DMS153 treated with DMSO at 0.1 percent for 48 hours (cell line): ENCODE measurements at regions not wholly inside any gene's neighbourhood (a gene's known extent, or its start where the extent isn't known, plus 50 kb on each side); places are given as distances from the start of the nearest gene placed in this dataset.
"Not testable (repeated sequence)": the region's sequence is repeated elsewhere in the genome, so short reads cannot be mapped to it uniquely, and the experiment has no call there.

ENCODE experiments used
- DNase-seq: peaks from one replicate; lab custom pipeline; 2025; ENCODE audit not compliant: unreplicated experiment; lab: John Stamatoyannopoulos, UW

DNA sequence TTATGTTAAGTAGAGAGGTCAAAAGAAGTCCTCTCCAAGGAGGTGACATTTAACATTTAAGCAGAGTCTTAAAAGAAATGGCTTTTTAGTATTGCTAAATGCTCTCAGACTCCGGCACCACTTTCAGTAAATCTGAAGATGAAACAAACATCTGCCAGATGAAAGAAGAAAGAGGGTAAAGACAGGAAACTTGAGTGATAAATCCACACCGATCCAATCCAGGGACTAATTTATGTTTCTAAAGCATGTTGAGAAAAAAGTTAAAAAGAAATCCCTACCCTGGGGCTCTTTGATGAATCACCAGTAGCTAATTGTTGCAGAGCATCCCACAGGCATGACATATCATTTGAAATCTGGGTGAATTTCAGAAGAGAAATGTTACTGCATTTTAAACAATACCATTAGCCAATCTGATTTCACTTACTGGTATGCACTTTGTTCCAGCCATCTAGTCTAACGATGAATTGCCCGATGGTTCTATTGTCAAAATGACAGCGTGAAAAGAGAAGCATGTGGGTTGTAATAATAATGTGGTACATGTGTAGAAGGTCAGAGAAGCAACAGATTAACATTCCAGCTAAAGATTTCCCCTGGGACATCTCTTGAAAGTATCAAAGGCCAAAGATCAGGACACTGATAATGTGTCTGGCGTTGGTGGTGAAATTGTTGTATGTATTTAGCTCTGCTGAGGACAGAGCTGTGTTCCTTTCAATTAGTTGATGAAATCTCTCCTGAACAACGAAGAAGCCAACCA, 485.7 kb downstream of the CSNK1G3 start:
- DNase-seq, result no peak

DNA sequence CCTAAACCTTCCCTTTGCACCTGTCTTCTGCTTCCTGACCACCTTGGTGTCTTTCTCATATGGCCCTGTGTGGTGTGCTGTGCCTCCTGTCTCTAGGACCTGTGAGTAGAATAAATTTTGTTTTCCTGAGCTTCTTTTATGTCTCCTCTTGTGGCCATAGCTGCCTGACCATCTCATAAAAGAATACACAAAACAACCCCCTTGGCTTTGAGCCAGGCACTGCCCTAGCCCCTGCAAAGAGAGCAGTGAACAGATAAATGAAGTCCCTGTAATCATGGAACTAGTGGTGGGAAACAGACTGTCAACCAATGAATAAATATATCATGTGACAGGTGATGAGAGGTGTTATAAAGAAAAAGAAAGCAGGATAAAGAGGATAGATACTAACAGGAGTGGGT, 485.1 kb downstream of the CSNK1G3 start:
- no peak for DNase-seq

DNA sequence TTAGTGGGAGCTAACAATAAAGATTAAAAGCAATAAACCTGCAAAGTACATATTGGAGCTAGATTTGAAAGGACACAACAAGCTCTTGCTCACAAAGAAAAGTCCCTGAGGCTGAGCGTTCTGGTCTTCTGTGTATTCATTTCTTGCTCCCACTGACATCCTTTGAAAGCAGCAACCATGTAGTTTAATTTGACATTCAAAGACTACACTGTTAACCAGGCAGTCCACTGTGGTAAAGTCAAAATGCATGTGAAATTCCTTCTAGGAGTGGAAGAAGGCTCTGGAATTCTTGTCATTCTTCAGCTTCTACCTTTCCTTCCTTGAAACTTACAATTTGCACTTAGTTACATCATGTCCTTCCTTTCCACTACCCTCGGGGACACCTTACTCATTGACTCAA, 480.7 kb downstream of the CSNK1G3 start:
- DNase-seq, result no peak

DNA sequence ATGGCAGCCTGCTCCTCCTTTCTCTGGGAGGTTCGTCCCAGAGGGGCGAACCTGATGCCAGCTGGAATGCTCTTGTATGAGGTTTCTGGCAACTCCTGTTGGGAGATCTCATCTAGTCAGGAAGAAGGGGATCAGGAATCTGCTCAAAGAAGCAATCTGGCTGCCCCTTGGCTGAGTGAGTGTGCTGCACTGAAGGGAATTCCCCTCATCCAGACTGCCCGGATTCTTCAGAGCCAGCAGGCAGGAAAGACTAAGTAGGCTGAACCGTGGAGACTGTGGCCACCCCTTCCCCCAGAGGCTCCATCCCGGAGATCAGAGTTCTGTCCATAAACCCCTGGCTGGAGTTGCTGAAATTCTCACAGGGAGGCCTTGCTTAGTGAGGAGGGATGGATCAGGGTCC, 476.0 kb downstream of the CSNK1G3 start:
- no peak for DNase-seq

DNA sequence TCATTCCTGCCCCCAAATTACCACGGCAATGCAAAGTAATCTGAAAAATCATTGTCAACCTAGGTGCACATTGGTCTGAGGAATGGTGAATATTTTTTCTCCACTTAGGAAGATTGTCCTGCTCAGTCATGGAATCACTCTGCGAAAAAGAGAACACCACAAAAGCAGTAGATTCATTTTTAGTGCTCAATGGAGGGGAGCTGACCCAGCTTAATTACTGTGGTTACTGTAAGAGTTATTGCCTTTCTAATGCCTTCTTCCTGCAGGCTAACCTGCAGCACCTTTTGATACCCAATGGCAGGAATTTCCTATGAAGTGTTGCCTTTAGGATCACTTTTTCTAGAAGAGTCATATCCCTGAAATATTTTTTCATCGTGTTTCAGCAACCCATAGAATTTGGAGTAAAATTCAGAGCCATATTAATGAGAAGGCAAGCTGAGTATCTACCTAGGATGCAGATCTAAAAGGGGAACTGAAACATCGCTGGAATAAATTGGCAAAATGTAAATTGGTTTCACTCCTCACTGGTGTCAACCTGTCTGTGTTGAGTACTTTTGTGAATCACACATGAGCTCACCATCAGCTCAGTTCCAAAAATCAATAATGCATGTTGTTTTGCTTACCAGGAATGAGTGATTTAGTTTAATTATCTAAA, 464.5 kb downstream of the CSNK1G3 start:
- DNase-seq, result no peak

DNA sequence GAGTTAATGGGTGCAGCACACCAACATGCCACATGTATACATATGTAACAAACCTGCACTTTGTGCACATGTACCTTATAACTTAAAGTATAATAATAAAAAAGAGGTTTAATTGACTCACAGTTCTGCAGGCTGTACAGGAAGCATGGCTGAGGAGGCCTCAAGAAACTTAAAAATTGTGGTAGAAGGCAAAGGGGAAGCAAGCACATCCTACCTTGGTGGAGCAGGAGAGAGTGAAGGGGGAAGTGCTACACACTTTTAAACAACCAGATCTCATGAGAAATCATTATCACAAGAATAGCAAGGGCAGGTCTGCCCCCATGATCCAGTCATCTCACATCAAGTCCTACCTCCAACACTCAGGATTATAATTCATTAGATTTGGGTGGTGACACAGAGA, 463.5 kb downstream of the CSNK1G3 start:
- not testable (repeated sequence) for DNase-seq

DNA sequence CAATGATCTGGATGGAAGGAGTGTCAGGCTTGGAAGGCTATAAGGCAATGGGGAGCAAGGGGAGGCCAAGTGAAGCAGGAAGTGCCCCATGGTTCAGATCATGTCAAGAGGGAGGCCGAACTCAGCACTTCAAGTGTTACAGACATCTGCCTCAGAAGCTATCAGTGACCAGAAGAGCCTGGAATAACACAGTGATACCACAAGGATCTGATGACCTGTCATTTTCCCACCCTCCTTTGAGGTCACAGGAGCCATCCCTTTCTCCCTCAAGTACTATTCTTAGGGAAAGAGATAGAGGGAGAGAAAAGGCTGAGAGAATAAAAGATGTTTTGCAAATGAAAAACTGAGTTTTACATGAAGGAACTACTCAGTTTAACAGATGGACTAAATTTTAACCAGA, 454.8 kb downstream of the CSNK1G3 start:
- no peak for DNase-seq

DNA sequence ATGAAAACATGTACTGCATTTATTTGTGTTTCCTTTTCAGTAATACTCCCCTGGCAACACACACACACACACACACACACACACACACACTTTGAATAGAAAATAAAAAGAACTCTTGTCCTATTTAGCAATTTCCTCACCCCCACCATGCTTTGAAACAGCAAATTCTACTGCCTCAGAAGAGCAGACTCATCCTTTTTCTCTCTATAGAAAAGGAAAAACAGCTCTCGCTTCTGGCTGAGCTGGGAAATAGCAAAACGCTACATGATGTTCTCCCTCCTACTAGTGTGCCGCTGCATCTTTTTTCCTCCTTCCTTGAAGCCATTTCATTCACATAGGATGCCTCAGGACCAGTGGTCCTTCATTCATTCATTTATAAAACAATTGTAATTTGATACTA, 453.6 kb downstream of the CSNK1G3 start:
- DNase-seq, result no peak

DNA sequence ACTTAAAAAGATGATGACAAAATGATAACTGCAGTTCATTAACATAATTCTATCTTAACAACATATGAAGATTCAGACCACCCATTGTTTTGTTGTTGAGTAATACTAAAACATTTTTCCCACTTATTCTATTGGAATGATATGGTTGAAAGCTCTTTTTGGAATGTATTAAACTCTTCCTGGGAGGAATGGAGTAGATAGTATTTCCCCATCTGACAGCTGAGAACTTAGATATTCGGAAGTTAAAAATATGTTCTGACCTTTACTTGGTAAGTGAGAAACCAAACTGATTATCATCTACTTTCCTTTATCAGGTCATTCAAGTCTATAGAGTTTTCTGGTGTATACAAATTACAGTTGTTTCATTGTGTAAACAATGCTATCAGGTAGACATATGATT, 452.9 kb downstream of the CSNK1G3 start:
- no peak for DNase-seq

DNA sequence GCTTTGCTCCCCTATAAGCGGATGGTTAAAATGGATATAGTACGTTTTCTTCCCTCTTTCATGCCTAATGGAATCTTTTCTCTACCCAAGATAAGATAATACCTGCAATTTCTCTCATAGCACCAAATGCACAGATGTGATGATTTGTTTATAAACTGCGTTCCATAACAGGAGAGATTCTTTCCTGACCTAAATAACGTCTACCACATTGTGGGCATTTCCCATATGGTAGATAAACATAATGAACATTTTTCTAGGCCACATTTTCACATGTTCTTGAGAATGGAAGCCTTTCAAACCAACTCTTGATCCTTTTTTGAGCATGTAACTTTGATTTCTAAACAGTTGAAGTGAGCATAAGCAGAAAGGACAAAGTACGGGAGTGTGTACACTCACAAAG, 448.5 kb downstream of the CSNK1G3 start:
- no peak for DNase-seq

DNA sequence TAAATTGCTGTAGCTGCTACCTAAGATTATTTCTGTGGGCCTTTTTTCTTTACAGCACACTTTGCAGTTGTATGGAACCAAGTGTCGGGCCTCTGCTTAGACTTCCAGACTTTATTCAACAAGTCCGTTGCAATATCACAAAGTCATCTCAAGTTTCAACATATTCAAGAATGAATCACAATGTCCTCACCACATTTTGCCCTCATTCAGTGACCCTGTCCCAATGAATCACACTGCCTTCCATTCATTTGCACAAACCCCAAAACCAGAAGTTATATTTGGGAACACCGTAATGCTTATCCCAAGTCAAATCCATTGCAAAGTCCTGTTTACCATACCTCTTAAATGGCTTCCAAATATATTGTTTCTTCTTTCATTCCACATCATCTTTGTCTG, 439.6 kb downstream of the CSNK1G3 start:
- no peak for DNase-seq

DNA sequence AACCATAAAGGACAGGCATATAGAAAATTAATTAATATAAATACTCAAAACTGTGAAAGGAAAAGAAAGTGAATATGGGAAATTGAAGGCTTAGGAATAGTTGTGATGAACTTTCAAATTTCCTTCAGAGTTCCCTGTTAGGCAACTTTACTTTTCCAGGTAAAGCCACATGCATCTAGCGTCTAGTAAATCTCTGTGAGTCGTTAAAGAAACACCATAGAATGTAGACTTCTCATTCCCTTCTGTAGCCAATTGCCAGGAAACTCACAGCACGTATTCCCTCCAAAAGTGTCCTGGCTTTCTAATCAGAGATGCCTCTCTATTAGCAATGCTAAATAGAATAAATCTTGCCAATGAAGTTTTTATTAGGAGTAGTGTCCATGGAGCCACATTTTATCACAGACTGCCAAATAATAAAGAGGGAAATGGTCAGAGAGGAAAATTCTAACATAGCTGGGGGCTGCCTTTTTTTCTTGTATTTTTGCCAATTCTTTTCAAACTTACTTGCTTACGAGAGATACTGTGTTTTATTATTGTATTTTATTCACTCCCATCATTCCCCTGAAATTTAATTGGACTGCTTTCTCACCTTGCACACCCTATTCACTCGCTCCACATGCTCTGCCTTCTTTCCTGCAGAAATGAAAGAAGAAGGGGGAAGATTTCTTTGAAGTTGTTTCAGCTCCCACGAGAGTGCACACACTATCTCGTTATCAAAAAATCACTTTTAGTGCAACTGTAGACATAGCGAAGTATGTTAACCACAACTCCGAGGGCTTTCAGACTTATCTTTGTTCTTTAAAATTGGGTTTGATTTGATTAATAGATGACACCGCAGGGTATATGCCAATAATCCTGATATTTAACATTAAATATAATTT, 439.0 kb downstream of the CSNK1G3 start:
- DNase-seq, result no peak

DNA sequence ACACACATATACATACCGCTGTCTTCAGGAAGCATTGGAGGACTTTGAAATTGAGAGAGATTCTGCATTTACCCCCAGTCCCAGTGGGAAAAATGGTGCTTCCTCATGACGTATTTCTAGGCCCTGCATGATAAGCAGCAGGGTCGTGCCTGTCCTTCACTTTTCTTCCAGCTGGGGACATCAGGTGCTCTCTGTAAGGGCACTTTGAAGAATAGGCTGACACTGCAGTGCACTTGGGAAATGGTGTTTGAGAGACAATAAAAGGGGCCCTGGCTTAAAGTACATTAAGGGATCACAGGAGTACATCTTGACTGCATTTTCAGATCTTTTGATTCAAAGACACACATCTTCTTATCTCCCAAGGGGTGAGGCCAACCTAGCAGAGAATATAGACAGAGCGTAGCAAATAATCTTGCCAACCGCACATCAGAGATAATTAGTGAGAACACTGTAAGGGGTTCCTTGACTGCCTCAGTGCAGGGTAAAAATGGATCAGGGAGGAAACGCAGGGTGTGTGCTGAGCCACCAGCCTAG, 437.9 kb downstream of the CSNK1G3 start:
- no peak for DNase-seq

DNA sequence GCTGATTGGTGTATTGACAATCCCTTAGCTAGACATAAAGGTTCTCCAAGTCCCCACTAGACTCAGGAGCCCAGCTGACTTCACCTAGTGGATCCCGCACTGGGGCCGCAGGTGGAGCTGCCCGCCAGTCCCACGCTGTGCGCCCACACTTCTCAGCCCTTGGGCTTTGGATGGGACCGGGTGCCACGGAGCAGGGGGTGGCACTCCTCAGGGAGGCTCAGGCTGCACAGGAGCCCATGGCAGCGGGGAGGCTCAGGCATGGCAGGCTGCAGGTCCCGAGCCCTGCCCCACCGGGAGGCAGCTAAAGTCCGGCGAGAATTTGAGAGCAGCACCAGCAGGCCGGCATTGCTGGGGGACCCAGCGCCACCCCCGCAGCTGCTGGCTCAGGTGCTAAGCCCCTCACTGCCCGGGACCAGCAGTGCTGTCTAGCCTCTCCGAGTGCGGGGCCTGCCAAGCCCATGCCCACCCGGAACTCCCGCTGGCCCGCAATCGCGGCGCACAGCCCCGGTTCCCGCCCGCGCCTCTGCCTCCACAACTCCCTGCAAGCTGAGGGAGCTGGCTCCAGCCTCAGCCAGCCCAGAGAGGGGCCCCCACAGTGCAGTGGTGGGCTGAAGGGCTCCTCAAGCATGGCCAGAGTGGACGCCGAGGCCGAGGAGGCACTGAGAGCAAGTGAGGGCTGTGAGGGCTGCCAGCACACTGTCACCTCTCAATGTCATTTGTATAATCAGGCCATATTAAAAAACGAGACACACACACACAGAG, 437.2 kb downstream of the CSNK1G3 start:
- DNase-seq, result no peak

DNA sequence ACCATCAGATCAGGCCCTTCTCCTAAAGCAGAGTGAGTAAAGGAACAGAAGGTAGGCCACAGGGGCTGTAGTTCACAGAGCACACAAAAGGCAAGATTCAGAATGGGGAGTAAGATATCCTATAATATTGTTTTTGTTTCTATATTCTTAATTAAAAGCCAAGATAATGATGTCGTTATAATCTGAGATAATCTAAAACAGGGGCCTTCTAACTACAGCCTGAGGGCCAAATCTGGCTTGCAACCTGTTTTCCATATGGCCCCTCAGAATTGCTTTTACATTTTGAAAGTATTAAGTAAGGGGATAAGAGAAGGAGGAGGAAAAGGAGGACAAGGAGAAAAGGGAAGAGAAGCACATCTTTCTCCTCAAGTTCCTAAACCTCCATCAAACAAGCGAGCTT, 435.8 kb downstream of the CSNK1G3 start:
- no peak for DNase-seq

DNA sequence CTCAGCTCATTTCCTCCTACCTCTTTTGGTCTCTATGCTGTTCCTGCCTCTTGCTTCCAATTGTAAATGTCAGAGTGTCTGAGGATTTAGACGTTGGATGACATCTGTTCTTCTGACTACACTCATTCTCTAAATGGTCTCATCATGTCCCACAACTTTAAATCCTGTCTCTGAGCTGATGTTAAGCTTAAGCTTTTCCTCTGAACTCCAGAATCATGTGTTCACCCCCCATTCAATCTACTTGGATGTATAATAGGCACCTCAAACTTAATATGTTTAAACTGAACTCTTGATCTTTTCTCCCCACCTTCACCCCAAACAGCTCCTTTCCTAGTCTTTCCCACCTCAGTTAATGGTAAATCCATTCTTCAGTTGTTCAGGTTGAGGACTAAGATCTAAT, 433.6 kb downstream of the CSNK1G3 start:
- DNase-seq, result no peak

DNA sequence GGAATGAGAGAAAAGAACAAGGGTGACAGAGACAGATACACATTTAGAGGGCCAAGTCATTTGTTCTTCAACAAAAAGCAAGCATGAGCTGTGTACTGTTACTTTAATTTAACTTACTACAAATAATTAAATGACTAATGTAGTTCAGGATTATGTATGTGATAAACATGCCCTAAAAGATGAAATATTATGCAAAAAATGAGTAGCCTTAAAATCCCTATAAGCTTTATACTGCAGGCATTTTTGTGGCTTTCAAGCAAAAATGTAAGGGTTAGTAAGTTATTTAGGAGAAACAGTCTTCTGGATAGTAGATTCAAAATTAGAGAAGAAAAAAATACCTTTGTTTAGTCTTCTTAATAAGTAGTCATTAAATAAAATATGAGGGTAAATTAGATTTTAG, 431.2 kb downstream of the CSNK1G3 start:
- DNase-seq, result no peak

DNA sequence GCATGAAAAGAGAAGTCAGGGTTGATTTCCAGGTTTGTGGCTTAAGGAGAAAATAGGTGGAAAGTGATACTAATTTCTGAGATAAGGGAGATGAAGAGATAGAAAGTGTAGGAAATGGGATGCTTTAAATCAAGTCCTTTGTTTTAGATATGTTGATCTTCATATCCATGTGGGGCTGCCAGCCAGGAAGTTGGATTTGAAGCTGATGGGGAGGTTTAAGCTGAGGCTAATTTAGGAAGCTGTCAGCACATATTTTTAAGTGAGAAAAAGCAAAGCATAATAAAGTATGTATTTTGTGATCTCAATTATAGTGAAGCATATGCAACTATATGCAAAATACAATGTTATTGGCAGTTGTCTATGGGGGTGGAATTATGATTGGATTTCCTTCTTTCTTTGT, 428.4 kb downstream of the CSNK1G3 start:
- no peak for DNase-seq

DNA sequence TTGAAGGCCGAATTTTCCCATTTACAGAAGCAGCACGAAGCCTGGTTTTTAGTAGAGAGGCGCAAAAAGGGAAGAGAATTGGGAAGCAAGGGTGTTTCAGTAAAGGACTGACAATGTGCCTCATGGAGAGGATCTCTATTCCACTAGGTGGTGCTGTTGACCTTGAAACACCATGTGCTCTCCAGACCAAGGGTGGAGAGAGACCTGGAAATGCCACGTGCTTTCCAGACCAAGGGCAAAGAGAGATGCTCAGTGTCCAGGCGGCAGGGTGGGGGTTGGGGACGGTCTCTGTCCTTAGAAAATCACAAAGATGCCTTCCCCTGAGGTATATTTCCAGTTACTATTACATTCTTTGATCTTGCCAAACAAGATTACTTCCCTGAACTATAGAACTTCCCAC, 425.3 kb downstream of the CSNK1G3 start:
- DNase-seq, result peak; percentile 14

DNA sequence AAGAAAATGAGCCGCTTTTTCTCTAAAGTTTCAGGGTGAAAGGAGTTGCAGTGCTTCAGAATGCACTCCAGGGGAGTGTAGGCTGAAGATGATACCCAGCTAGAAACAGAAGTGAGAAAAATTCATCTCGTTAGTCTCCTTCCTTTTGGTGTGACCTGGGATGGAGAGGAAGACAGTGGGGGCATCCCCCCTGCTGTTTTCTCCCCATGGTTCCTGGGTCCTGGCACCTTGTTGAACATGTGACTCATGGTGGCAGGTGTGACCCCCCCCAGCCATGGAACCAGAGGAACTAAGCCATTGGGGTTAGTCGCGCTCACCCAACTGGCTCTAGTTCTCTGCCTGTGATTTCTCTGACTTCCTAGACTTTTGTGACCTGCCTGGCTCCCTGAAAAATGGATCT, 424.6 kb downstream of the CSNK1G3 start:
- DNase-seq, result no peak

DNA sequence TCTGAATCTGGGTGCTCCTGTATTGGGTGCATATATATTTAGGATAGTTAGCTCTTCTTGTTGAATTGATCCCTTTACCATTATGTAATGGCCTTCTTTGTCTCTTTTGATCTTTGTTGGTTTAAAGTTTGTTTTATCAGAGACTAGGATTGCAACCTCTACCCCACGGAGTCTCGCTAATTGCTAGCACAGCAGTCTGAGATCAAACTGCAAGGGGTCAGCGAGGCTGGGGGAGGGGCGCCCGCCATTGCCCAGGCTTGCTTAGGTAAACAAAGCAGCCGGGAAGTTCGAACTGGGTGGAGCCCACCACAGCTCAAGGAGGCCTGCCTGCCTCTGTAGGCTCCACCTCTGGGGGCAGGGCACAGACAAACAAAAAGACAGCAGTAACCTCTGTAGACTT, 421.8 kb downstream of the CSNK1G3 start:
- not testable (repeated sequence) for DNase-seq
